ENCODE measurements at regions not wholly inside any gene's neighbourhood (a gene's known extent, or its start where the extent isn't known, plus 50 kb on each side); places are given as distances from the start of the nearest gene placed in this dataset.

DNA sequence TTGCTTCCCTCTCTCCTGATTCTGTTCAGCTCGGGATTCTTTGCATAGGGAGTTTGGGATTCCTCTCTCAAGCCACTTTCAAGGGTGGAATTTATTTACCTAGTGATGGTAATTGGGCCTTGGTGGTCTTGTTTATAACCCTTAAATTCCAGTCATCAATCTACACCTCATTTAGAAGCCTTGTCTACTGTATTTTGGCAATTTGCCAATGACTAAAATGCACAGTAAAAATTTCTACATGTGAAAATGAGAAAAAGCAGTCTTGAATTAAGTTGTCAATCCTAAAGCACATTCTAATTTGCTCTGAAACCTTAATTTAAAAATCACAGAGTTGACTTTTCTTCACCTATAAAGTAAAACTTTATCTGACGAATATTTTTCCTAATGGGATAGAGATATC is 749.2 kb upstream of the CRIM1 start:
- TF ChIP-seq, protein P1, sequence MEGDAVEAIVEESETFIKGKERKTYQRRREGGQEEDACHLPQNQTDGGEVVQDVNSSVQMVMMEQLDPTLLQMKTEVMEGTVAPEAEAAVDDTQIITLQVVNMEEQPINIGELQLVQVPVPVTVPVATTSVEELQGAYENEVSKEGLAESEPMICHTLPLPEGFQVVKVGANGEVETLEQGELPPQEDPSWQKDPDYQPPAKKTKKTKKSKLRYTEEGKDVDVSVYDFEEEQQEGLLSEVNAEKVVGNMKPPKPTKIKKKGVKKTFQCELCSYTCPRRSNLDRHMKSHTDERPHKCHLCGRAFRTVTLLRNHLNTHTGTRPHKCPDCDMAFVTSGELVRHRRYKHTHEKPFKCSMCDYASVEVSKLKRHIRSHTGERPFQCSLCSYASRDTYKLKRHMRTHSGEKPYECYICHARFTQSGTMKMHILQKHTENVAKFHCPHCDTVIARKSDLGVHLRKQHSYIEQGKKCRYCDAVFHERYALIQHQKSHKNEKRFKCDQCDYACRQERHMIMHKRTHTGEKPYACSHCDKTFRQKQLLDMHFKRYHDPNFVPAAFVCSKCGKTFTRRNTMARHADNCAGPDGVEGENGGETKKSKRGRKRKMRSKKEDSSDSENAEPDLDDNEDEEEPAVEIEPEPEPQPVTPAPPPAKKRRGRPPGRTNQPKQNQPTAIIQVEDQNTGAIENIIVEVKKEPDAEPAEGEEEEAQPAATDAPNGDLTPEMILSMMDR (IDR thresholded peaks at IDR 0.05): no peak
- no peak for TF ChIP-seq EP300 (IDR thresholded peaks at IDR 0.05; ENCODE audit: borderline replicate concordance in 1 of 2, low read depth in 1 of 2, low read length in 1 of 2)

All from SK-N-SH (cell line).